ENCODE measurements at regions not wholly inside any gene's neighbourhood (a gene's known extent, or its start where the extent isn't known, plus 50 kb on each side); places are given as distances from the start of the nearest gene placed in this dataset.

- no peak for TF ChIP-seq CTCF (IDR thresholded peaks at IDR 0.05; ENCODE audit: low read length)
- TF ChIP-seq EZH2 (IDR thresholded peaks at IDR 0.05; ENCODE audit: borderline replicate concordance, low read length), result no peak
Observed at GRCh38 chr12:115103884-115104883, 420.2 kb upstream of the TBX3 start.

Measured in OCI-LY1 (cell line).